ENCODE measurements at regions not wholly inside any gene's neighbourhood (a gene's known extent, or its start where the extent isn't known, plus 50 kb on each side); places are given as distances from the start of the nearest gene placed in this dataset.

GRCh38 chr3:61438253-61439121, 122.9 kb upstream of the PTPRG start:
- Mint-ChIP-seq H3K4me1 (no peaks in the 10 kb centered on the region), H3K27ac (no peak overlapping the region), H3K4me3 (no peak overlapping the region), H3K36me3 (ENCODE audit: low read depth) (no peaks in the 10 kb centered on the region), H3K27me3 (no peaks in the 10 kb centered on the region)
- ATAC-seq (no peak), DNase-seq (no peak)
- H3K9me3 ChIP-seq (ENCODE audit: control insufficient read depth, low read length, poor library complexity, severe bottlenecking): no peaks in the 10 kb centered on the region

GRCh38 chr3:61439122-61439458, 122.3 kb upstream of the PTPRG start:
- no peaks in the 10 kb centered on the region for H3K9me3 ChIP-seq (ENCODE audit: control insufficient read depth, low read length, poor library complexity, severe bottlenecking)
- Mint-ChIP-seq H3K36me3 (ENCODE audit: low read depth) (no peaks in the 10 kb centered on the region), H3K27me3 (no peaks in the 10 kb centered on the region), H3K27ac (no peak overlapping the region), H3K4me3 (no peak overlapping the region), H3K4me1 (no peaks in the 10 kb centered on the region)
- ATAC-seq (no peak), DNase-seq (no peak)

- no peak for ATAC-seq
- no peaks in the 10 kb centered on the region for H3K4me1 Mint-ChIP-seq
Observed at GRCh38 chr3:61442696-61443095, 118.7 kb upstream of the PTPRG start.

DNA sequence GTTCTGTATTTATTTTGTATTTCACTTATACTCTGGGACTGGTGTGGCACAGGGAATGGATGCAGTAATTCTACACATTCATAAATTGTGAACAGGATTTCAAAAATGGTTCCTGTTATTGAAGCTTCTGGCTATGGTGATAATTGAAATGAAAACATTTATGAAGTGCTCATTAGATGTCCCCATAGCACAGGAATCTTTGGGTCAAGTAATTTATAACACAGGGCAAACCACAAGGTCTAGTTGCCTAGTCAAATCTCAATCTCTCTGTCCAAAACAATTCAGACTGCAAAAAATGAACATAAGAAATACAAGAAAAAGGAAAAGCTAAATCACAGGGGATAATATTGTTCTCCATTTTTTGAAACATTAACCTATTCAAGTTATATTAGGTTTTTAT, 117.5 kb upstream of the PTPRG start:
- H3K4me3 Mint-ChIP-seq: no peak overlapping the region
- no peaks in the 10 kb centered on the region for H3K4me1 Mint-ChIP-seq
- H3K27me3 Mint-ChIP-seq: no peaks in the 10 kb centered on the region
- H3K36me3 Mint-ChIP-seq (ENCODE audit: low read depth): no peaks in the 10 kb centered on the region
- ATAC-seq: no peak
- DNase-seq: no peak
- no peak overlapping the region for H3K27ac Mint-ChIP-seq
- H3K9me3 ChIP-seq (ENCODE audit: control insufficient read depth, low read length, poor library complexity, severe bottlenecking): no peaks in the 10 kb centered on the region

More at GRCh38 chr3:61442696-61443095, 118.7 kb upstream of the PTPRG start:
- Mint-ChIP-seq H3K27ac (no peak overlapping the region), H3K4me3 (no peak overlapping the region), H3K27me3 (no peaks in the 10 kb centered on the region), H3K36me3 (ENCODE audit: low read depth) (no peaks in the 10 kb centered on the region)
- H3K9me3 ChIP-seq (ENCODE audit: control insufficient read depth, low read length, poor library complexity, severe bottlenecking): no peaks in the 10 kb centered on the region
- DNase-seq: no peak

- H3K36me3 Mint-ChIP-seq (ENCODE audit: low read depth): no peaks in the 10 kb centered on the region
- no peak overlapping the region for H3K4me3 Mint-ChIP-seq
- H3K4me1 Mint-ChIP-seq: no peaks in the 10 kb centered on the region
- H3K27me3 Mint-ChIP-seq: no peaks in the 10 kb centered on the region
- no peaks in the 10 kb centered on the region for H3K9me3 ChIP-seq (ENCODE audit: control insufficient read depth, low read length, poor library complexity, severe bottlenecking)
- ATAC-seq: no peak
- no peak for DNase-seq
- H3K27ac Mint-ChIP-seq: no peak overlapping the region
Observed at GRCh38 chr3:61444782-61445181, 116.6 kb upstream of the PTPRG start.

- Mint-ChIP-seq H3K4me1 (no peaks in the 10 kb centered on the region), H3K36me3 (ENCODE audit: low read depth) (no peaks in the 10 kb centered on the region), H3K27ac (no peak overlapping the region), H3K4me3 (no peak overlapping the region), H3K27me3 (no peaks in the 10 kb centered on the region)
- ATAC-seq (no peak), DNase-seq (no peak)
- H3K9me3 ChIP-seq (ENCODE audit: control insufficient read depth, low read length, poor library complexity, severe bottlenecking): no peaks in the 10 kb centered on the region
Observed at GRCh38 chr3:61445924-61446323, 115.4 kb upstream of the PTPRG start.

- H3K4me3 Mint-ChIP-seq: no peak overlapping the region
Observed at GRCh38 chr3:61446341-61446740, 115.0 kb upstream of the PTPRG start.

DNA sequence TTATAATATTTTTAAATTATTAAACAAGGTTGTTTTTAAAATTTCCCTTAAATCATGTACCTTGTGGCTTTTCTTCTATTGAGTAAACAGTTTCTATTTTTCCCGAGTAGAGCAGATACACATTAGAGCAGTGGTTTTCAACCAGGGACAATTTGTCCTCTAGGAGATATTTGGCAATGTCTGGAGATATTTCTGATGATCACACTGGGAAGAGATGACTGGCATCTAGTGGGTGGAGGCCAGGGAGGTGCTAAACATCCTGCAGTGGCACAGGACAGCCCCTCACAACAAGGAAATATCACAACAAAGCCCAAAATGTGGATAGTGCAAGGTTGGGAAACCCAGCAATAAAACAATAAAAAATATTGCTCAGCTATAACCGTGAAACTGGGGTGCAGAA, 113.0 kb upstream of the PTPRG start:
- Mint-ChIP-seq H3K4me3 (no peak overlapping the region), H3K4me1 (no peaks in the 10 kb centered on the region), H3K27ac (no peak overlapping the region), H3K36me3 (ENCODE audit: low read depth) (no peaks in the 10 kb centered on the region), H3K27me3 (no peaks in the 10 kb centered on the region)
- no peaks in the 10 kb centered on the region for H3K9me3 ChIP-seq (ENCODE audit: control insufficient read depth, low read length, poor library complexity, severe bottlenecking)
- DNase-seq (no peak), ATAC-seq (no peak)

More at GRCh38 chr3:61446341-61446740, 115.0 kb upstream of the PTPRG start:
- H3K9me3 ChIP-seq (ENCODE audit: control insufficient read depth, low read length, poor library complexity, severe bottlenecking): no peaks in the 10 kb centered on the region
- Mint-ChIP-seq H3K4me1 (no peaks in the 10 kb centered on the region), H3K27ac (no peak overlapping the region), H3K36me3 (ENCODE audit: low read depth) (no peaks in the 10 kb centered on the region), H3K27me3 (no peaks in the 10 kb centered on the region)
- ATAC-seq: no peak
- DNase-seq: no peak

DNA sequence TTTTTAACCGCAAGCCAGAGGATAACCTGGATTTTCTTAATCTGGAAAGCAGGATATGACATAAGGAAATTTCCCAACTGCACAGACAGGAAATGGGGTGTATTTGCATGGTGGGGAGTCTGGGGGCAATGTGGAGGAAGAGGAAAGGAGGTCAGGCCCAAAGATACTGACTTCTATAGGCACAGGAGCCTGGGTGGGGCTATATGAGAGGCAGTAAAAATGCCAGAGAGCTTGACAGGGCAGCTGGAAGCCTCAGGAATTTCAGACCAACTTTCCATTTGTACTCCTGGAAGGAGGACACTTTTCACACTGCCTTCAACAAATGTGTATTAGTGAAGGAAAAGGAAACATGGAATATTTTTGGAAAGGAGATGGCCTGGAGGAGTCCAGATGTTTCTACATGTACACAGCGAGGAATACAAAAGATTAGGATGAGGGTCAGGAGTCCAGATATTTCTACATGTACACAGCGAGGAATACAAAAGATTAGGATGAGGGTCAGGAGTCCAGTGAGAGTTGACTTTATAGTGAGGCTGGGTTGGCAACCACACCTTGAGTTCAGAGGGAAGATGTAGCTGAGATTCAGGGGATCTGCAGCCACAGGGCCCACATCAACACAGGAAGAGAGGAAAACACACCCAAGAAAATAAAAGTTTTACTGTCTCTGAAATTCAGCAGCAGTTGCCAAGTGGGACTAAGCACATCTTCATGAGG, 111.9 kb upstream of the PTPRG start:
- H3K27me3 Mint-ChIP-seq: no peaks in the 10 kb centered on the region
- ATAC-seq (no peak), DNase-seq (no peak)
- H3K4me3 Mint-ChIP-seq: no peak overlapping the region
- H3K4me1 Mint-ChIP-seq: no peaks in the 10 kb centered on the region
- H3K36me3 Mint-ChIP-seq (ENCODE audit: low read depth): no peaks in the 10 kb centered on the region
- no peaks in the 10 kb centered on the region for H3K9me3 ChIP-seq (ENCODE audit: control insufficient read depth, low read length, poor library complexity, severe bottlenecking)
- no peak overlapping the region for H3K27ac Mint-ChIP-seq

GRCh38 chr3:61450866-61451265, 110.5 kb upstream of the PTPRG start:
- Mint-ChIP-seq H3K27ac (no peak overlapping the region), H3K27me3 (no peaks in the 10 kb centered on the region), H3K36me3 (ENCODE audit: low read depth) (no peaks in the 10 kb centered on the region), H3K4me1 (no peaks in the 10 kb centered on the region), H3K4me3 (no peak overlapping the region)
- H3K9me3 ChIP-seq (ENCODE audit: control insufficient read depth, low read length, poor library complexity, severe bottlenecking): no peaks in the 10 kb centered on the region
- no peak for DNase-seq
- no peak for ATAC-seq

GRCh38 chr3:61451841-61452240, 109.5 kb upstream of the PTPRG start:
- no peak for ATAC-seq
- no peak for DNase-seq
- Mint-ChIP-seq H3K36me3 (ENCODE audit: low read depth) (no peaks in the 10 kb centered on the region), H3K4me1 (no peaks in the 10 kb centered on the region), H3K27me3 (no peaks in the 10 kb centered on the region), H3K27ac (no peak overlapping the region), H3K4me3 (no peak overlapping the region)
- no peaks in the 10 kb centered on the region for H3K9me3 ChIP-seq (ENCODE audit: control insufficient read depth, low read length, poor library complexity, severe bottlenecking)

GRCh38 chr3:61452535-61453090, 108.8 kb upstream of the PTPRG start:
- no peaks in the 10 kb centered on the region for H3K27me3 Mint-ChIP-seq
- no peaks in the 10 kb centered on the region for H3K4me1 Mint-ChIP-seq
- no peak overlapping the region for H3K27ac Mint-ChIP-seq

GRCh38 chr3:61454006-61454585, 107.3 kb upstream of the PTPRG start:
- H3K4me1 Mint-ChIP-seq: no peaks in the 10 kb centered on the region
- H3K9me3 ChIP-seq (ENCODE audit: control insufficient read depth, low read length, poor library complexity, severe bottlenecking): no peaks in the 10 kb centered on the region
- H3K27me3 Mint-ChIP-seq: no peaks in the 10 kb centered on the region
- H3K4me3 Mint-ChIP-seq: no peak overlapping the region
- H3K36me3 Mint-ChIP-seq (ENCODE audit: low read depth): no peaks in the 10 kb centered on the region
- DNase-seq (no peak), ATAC-seq (no peak)
- no peak overlapping the region for H3K27ac Mint-ChIP-seq

More at GRCh38 chr3:61452535-61453090, 108.8 kb upstream of the PTPRG start:
- no peaks in the 10 kb centered on the region for H3K36me3 Mint-ChIP-seq (ENCODE audit: low read depth)
- H3K4me3 Mint-ChIP-seq: no peak overlapping the region
- H3K9me3 ChIP-seq (ENCODE audit: control insufficient read depth, low read length, poor library complexity, severe bottlenecking): no peaks in the 10 kb centered on the region
- ATAC-seq (no peak), DNase-seq (no peak)

All from T-helper 17 cell (primary cell).